HG02938 (cell line): ENCODE measurements at regions not wholly inside any gene's neighbourhood (a gene's known extent, or its start where the extent isn't known, plus 50 kb on each side); places are given as distances from the start of the nearest gene placed in this dataset.
A peak's percentile ranks its signal among the peaks of the same experiment; 100 is the strongest.
"Not testable (repeated sequence)": the region's sequence is repeated elsewhere in the genome, so short reads cannot be mapped to it uniquely, and the experiment has no call there.

ENCODE experiments used
- ATAC-seq: cut with Tn5 transposase; IDR thresholded peaks from one replicate; pipeline ENCODE4 v1.9.1; 2021; ENCODE audit warnings: mild to moderate bottlenecking, moderate library complexity; ENCODE audit not compliant: unreplicated experiment

- no peak for ATAC-seq
These were observed 159.4 kb upstream of the S1PR3 start for GRCh38 chr9:88831713-88832407.

GRCh38 chr9:88833946-88834345 is 157.3 kb upstream of the S1PR3 start:
- ATAC-seq, result no peak

- ATAC-seq, result peak; percentile 96
These were observed 156.2 kb upstream of the S1PR3 start for GRCh38 chr9:88835038-88835466.

GRCh38 chr9:88835772-88836171 is 155.5 kb upstream of the S1PR3 start:
- ATAC-seq, result no peak

GRCh38 chr9:88837731-88838130 is 153.5 kb upstream of the S1PR3 start:
- no peak for ATAC-seq

GRCh38 chr9:88849878-88850277 is 141.4 kb upstream of the S1PR3 start:
- ATAC-seq, result not testable (repeated sequence)

- no peak for ATAC-seq
These were observed 138.5 kb upstream of the S1PR3 start for GRCh38 chr9:88852794-88853193.

GRCh38 chr9:88870627-88871026 is 120.6 kb upstream of the S1PR3 start:
- ATAC-seq, result no peak

GRCh38 chr9:88871669-88872068 is 119.6 kb upstream of the S1PR3 start:
- no peak for ATAC-seq

GRCh38 chr9:88872192-88872946 is 118.9 kb upstream of the S1PR3 start:
- ATAC-seq, result no peak

GRCh38 chr9:88873635-88874034 is 117.6 kb upstream of the S1PR3 start:
- ATAC-seq, result no peak

- no peak for ATAC-seq
These were observed 116.9 kb upstream of the S1PR3 start for GRCh38 chr9:88874391-88874790.

- ATAC-seq, result no peak
These were observed 115.7 kb upstream of the S1PR3 start for GRCh38 chr9:88875400-88876120.

- no peak for ATAC-seq
These were observed 111.1 kb upstream of the S1PR3 start for GRCh38 chr9:88880199-88880598.

GRCh38 chr9:88884291-88884690 is 107.0 kb upstream of the S1PR3 start:
- ATAC-seq, result not testable (repeated sequence)

GRCh38 chr9:88886762-88887161 is 104.5 kb upstream of the S1PR3 start:
- ATAC-seq, result not testable (repeated sequence)

- no peak for ATAC-seq
These were observed 101.9 kb upstream of the S1PR3 start for GRCh38 chr9:88889386-88889785.

- no peak for ATAC-seq
These were observed 100.7 kb upstream of the S1PR3 start for GRCh38 chr9:88890546-88890945.

GRCh38 chr9:88891040-88891439 is 100.2 kb upstream of the S1PR3 start:
- no peak for ATAC-seq

GRCh38 chr9:88892724-88893123 is 98.5 kb upstream of the S1PR3 start:
- no peak for ATAC-seq

GRCh38 chr9:88897081-88897480 is 94.2 kb upstream of the S1PR3 start:
- no peak for ATAC-seq
